ENCODE measurements at regions not wholly inside any gene's neighbourhood (a gene's known extent, or its start where the extent isn't known, plus 50 kb on each side); places are given as distances from the start of the nearest gene placed in this dataset.
"Not testable (repeated sequence)": the region's sequence is repeated elsewhere in the genome, so short reads cannot be mapped to it uniquely, and the experiment has no call there.

DNA sequence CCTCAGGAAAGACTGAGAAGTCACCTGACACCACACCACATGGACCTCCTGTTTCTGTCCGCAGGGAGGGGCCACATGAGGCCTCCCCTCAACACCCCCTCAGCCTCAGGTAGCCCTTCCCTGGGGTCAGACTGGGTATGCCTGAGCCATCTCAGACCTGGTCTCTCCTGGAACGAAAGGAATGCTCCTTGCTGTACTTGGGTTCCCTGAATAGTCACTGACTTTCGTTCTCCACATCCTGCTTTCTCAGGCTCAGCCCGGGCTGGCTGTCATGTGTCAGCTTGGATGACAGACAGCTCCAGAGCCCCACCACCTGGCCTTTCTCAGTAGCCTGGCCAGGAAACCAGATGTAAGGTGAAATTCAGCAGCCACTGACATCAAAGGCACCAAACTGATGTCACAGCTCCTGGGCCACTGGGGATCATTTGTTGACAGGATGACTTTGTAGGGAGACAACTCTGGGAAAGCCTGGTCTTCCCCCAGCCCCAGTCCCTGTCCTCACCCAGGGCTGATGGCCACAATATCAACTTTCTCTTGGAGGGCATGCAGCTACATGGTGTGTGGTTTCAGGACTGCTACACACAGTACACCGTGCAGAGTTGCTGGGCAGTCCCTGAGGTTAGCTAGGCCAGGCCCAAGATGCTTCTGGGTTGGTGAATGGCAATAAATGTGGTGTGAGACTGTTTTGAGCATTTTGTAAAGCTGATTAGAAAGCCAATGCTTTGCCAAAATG lies 141.4 kb upstream of the MRPS22 start:
- no peak for DNase-seq

DNA sequence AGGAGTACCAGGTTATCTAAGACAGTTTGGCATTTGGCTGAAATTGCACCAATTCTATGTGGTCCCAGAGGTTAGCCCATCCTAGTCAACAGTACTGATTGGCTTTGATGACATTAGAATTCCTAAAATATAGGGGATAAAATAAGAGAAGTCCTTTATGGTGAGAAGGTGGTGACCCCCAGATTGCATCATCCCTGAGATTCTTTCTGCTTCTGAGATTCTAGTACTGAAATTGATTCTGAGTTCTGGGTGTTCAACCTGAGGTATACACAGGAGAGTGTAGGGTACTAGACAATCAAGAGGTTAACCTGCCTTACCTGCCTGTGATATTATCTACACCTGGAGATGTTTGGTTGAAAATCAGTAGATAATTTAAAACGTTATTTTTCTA lies 140.9 kb upstream of the MRPS22 start:
- no peak for DNase-seq

DNA sequence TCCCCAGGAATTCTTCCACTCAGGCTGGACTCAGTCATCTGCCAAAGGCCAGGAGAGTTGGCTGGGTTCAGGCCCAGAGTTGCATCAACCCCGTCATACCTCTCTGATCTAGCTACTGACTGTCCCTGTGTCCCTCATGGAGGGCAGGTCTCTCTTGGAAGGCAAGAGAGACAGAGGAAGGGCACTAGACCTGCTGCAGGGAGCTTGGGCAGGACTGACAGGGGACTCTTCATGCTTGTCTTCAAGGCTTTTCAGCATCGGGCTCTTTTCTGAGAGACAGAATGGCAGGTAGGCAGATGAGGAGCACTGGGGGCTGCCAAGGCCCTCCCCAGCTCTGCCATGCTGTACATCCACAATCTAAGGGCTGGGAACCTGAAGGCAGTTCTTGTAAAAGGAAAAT lies 140.1 kb upstream of the MRPS22 start:
- DNase-seq, result no peak

DNA sequence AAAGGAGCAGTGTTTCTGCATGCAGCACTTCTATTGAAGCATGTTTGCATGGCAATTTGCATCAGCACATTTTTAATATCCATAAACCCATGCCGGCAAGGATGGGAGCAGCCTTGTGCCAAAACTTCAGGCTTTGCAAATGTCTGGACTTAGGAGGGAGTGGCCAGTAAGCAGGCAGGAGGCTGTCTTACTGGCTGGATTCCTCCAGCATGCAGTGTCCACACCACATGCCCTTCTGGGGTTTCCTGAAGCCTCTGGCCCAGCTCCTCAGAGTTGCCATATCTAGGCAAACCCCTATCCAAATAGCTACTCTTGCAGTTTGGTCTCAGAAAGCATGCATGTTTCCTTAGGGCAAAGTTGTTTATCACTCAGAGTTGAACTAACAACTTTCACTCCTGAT lies 139.1 kb upstream of the MRPS22 start:
- DNase-seq, result no peak

DNA sequence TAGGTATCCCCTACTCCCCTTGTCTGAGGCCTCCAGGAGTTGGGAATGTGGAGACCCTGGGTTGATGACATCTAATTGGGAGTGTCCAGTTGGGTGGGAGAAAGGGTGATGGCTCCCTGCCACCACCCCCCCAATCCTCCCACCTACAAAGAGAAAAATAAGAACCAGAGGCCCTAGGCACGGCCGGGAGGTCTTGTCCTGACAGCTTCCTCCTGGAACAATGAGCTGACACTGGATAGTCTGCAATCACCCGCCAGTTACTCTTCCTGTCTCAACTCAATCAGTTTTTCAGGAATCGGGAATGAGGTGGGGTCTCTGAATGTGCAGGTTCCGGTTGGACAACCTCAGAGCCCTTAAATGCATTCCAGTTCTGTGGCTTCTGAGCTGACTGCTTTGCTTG lies 129.9 kb upstream of the MRPS22 start:
- DNase-seq, result no peak

DNA sequence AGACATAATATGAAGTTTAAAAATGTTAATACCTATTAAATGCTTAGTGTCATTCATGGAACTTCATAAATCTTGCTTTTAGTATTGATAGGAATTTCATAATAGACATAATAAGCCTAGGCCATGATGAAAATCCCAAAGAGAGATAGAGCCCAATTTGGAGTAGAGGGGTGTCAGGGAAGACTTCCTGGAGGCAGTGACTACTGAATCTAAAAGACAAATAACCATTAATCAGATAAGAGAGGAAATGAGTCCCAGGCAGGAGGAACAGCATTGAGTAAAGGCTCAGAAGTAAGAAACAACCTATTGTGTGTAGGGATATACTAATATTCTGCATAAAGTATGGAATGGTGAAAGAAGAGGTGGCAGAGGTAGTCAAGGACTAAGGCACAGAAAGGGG lies 126.9 kb upstream of the MRPS22 start:
- DNase-seq, result no peak

DNA sequence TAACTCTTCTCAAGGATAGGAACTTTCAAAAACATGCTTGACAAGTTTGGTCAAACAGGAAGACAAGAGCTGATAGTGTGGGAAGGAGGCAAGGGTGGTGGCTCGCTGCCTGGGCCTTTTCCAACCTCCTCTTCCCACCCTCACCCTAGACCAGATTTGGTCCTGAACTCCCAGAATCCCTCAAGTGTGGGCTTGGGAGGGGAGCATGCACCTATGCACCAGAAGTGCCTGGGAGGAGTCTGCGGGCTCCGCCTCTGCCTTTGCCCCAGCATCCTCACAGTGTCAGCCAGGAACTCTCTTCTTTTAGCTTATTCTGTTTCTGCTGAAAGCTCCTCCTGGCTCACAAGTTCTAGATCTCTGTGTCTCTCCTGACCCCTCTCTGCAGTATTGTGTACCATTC lies 126.2 kb upstream of the MRPS22 start:
- DNase-seq, result no peak

DNA sequence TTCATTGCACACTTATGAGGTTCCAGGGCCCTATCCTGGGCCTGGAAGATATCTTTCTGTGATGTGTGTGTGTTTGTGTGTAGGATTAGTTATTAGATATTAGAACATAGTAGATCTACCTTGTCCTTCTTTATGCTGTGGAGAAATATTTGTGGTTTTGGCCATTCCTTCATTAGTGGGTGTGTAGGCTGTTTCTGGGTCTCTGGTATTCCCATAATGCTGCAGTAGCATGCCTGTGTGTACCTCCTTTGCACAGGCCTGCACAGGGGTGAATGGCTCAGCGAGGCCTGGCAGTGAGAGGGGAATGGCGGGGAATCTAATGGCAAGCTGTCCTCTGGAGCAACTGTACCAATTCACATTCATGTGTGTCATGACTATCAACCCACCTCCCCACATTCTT lies 125.8 kb upstream of the MRPS22 start:
- no peak for DNase-seq

DNA sequence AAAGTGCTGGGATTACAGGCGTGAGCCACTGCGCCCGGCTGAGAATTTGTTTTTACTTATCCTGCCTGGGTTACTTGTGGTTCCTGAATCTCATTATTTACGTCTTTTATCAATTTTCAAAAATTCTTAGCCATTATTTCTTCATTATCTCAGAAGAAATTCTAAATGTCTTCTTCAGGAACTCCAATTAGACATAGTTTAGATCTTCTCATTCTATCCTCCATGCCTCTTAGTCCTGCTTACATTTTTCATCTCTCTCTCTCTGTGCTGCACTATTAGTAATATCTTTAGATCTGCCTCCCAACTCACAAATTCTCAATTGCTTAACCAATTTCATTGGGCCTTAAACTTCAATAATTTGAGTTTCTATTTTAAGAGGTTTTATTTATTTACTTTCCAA lies 124.4 kb upstream of the MRPS22 start:
- no peak for DNase-seq

DNA sequence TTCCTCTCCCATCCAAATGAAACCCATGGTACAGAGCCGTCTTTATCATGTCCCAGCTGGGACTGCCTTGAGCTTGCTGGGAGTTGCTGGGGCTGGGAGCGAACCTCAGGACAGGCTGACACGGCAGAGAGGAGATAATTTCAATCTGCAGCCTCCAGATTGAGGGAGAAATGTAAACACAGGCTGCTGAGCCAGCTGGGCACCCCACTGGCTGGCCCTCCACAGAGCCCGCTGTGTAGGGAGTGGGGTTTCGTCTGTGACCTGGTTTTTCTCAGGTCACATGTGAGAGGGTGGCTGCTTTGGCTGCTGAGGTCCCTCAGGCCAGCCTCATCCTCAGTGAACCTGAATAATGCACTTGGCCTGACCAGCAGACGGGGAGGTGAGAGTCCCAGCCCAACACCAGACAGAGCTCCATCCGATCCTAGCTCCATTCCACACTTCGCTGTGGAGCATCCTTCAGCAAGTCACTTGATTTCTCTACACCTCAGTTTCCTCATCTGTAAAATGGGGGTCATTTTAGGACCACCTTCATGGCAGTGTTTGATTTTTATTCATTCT lies 121.6 kb upstream of the MRPS22 start:
- DNase-seq, result no peak

DNA sequence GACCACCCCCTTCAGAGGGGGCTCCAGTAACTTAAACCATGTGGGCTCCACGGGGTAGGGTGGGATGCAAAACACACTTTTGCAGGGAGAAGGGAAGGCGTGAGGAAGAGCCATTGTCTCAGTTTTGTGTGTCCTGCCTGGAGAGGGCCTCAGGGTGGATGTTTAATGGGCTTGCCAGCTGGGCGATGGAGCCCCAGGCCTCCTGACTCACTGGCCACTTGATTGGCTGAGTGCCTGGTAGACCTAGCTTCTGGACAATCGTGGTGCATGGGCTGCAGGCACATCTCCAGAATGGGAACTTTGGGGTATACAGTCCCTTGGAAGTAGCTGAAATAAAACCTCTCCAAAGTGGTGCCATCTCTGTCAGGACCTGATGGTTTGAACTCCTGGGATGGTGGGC lies 118.3 kb upstream of the MRPS22 start:
- no peak for DNase-seq

DNA sequence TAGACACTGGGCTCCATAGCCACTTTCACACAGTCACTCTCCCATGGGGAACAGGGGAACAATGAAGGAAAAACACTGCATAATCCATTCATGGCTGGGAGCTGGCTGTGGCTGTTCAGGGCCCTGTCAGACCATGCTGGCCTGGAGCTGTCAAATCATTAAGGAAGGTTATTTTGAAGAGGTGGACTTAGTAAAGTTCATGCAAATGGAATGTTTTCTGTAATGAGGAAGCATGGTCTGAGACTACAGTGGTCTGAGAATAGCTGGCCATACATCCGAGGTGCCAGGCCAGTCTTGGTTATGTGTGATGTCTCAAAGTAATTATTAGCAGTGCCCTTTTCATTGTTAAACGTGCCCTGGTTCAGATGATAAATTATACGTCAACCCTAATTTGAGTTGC lies 117.1 kb upstream of the MRPS22 start:
- no peak for DNase-seq

DNA sequence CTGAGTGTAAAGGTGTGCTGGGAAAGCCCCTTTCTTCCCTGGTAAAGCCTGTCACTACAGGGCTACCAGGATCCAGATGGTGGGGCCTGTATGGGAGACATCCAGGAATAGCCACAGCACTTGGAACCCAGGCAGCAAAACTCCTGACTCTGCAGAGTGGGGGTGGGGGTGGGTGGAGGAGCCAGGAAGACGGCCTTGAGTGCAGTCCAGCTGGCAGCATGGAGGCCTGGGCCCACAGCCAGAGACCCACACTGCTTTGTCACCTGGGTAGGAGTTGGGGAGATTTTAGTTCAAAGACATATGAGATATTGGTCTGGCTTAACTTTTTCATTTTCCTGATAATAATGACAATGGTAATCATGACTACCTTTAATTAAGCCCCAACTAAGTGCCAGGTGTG lies 116.7 kb upstream of the MRPS22 start:
- DNase-seq, result no peak

DNA sequence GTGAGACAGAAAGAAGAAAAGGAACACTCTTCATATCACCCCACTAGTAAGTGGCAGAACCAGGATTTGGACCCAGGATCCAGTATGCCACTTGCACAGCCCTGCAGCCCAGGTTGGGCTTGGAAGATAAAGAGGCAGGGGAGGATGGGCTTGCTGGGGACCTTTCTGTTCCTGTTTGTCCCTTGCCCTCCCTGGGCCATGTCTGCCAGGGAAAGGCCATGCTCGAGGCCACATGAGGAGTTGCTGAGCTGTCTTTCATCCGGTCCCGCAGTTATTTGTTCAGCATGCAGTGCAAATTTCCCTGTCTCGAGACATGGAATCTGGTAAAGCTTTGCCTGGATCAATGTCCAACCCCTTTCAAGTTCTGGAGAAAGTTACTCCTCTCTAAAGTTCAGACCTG lies 116.0 kb upstream of the MRPS22 start:
- no peak for DNase-seq

DNA sequence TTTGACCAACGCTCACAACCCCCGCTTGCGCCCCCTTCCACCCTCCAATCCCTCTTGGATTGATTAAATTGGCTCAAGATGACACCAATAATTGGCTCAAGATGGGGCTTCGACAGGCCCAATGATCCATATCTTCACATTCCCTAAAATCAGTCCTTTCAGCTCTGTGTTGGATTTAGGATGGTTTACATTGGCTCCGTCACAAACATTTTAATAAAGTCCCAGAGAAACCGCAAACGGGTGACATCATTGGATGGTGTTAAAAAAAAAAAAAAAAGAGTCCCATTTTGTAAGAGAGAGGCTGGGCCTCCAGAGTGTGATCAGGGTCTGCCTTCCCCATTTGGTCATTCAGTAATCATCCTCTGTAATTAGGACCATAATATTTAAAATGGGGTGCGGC lies 113.4 kb upstream of the MRPS22 start:
- DNase-seq, result no peak

DNA sequence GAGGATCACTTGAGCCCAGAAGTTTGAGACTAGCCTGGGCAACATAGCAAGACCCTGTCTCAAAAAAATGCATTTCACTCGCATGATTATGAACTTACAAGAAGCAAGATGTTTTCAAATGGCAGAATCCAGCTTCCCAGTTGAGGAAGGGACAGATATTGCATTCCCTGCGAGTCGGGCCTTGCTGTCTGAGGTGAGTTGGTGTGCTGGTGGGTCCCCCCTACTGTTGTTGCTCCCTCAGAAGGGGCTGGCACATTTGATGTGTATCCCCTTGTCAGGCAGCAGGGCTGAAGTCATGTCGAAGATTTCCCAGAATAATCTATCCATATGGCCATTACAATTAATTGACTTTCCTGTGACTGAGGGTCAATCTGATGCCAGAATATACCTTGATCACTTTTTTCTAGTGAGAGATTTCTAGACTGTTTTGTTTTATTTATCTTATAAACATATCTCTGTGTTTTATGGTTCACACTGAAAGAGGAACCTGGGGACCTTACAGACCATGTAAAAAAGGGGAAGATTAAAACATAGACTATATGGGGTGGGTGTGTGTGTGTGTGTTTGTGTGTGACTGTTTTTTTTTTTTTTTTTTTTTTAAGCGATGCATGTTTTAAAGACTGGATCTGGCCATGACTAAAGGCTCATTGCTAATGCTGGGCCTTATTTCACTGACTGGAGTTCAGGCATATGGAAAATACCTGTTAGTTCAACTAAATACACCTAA lies 112.1 kb upstream of the MRPS22 start:
- DNase-seq, result no peak

DNA sequence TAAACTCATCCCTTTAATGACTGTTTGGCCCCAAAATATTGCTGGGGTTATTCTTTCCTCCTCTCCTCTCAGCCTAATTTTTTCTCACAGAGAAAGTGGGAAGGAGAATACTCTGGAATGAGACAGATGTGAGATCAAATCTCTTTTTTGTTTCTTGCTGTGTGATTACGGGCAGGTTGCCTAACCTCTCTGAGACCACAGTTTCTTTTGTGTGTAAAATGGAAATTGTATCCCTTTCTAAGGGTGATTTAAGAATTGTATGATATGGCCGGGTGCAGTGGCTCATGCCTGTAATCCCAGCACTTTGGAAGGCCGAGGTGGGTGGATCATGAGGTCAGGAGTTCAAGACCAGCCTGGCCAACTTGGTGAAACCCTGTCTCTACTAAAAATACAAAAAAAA lies 111.5 kb upstream of the MRPS22 start:
- DNase-seq, result not testable (repeated sequence)

DNA sequence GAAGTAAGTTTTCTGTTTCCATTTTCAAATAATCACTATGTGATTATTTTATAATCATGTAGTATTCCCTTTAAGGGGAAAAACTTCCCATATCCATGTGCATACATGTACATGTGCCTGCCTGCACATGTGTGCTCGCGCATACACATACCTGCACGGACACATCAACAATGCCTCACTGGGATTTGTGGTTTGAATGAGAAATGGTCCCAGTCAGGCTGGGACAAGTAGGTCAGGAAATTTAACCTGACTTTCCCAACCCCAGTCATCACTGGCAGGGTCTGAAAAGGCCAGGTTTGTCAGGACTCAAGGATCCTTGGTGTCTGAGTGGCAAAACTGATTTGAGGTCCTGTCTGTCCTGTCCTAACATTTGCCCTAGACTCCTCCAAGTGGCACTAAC lies 109.3 kb upstream of the MRPS22 start:
- DNase-seq, result no peak

DNA sequence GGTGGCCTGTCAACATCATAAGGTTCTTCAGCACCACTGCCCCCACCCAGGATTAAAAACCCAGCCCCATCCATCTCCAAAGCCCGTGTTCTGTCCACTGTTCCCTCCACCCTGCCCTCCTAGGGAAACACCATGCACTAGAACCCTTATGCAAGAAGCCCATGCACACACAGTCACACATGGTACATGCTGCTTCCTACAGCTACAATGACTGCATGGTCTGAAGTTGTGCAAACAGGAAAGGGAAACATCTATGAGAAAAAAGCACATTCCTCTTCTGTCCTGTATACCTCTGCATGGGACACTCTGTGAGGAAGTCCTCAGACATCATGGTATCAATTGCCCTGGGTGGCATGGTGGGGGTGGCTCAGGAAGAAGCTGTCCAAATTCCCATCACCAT lies 108.6 kb upstream of the MRPS22 start:
- DNase-seq, result no peak

DNA sequence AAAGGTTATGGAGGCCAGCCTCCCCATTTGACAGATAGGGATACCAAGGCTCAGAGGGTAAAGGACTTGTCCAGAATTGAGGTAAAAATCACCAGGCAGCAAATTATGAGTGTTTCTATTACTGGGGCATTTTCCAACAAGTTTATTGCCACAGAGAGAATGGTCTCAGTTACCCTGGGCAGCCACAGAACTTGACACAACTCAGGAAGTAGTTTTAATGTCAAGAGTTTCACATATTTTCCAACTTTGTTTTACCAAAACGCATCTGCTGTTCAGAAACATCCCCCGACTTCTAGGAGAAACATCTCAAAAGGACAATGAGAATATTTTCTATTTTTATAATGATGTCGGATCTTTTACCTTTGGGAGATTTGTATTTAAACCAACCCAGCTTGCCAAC lies 107.5 kb upstream of the MRPS22 start:
- no peak for DNase-seq

DNA sequence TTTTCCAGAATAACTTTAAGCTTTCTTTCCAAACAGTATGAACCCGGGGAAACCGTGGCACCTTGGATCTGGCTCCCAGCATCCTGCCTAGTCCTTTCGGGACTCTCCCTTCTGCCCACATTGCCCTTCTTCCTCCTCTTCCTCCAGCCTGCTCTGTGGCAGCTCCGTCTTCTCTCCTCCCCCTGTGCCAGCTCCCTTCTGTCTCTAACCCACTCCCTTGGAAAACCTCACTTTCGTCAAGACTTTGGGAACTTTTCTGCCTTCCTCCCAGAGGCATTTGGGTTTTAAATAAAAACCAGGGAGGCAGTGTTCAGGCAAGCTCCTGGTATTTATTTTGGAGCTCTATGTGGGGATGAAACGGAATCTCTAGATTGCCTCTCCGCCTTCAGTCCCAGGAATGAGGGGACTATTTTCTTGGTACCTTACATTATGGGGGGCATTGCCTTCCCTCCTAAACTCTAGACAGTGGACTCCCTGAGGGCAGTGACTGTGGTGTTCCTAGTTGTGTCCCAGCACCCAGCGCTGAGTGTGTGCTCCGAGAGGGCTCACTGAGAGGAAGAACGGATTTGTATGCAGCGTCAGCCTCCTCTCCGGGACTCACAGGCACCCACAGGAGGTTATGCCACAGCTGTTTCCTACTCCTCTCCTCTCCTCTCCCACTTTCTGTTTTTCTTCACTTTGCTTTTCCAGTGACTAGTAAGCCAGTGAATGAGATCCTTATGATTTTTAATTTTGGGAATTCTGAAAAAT lies 105.4 kb upstream of the MRPS22 start:
- DNase-seq, result no peak

DNA sequence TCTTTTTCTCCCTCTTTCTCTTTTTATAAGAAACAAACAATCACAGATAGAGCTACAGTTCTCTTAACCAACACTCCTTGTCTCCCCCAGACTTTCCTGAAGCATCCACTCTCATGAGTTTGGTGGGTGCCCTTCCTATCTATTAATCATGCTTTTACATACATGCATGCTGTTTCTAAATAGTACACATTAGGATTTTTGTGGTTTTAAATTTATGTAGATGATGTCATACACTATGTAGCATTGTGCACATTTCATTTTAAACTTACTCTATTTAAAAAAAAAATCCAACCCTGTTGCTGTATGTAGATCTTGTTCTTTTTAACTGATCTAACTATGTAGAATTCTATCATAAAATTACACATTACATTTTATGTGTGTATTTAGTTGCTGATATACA lies 104.3 kb upstream of the MRPS22 start:
- DNase-seq, result no peak

DNA sequence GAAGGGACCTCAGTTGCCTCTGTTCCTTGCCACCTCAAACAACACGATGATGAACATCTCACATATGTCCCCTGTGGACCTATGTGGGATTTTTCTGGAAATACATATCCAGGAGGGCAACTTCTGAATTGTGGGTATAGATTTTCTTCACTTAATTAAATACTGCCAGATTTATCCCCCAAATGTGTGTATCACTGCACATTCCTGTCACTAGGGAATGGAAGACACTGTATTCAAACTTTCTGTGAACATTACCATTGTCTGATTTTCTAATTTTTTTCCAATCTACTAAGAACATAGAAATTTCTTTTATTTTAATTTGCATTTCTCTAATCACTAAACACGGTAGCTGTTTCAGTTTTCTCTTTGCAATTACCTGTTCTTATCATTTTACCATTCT lies 102.0 kb upstream of the MRPS22 start:
- no peak for DNase-seq

DNA sequence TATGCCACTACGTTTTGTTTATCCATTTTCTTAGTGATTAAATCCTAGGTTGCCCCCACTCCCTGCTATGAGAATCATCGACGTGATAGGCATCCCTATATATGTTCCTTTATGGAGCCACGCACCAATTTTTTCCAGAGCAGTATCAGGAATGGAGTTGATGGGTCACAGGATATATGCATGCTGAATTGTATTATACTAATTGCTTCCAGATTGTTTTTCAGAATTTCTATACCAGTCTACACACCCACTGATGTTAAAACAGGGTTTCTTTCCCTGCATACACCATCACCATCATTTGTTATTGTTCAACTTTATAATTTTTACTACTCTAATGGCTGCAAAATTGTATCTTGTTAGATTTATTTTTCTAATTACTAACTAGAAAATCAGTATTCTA lies 100.1 kb upstream of the MRPS22 start:
- DNase-seq, result no peak
